ENCODE measurements at regions not wholly inside any gene's neighbourhood (a gene's known extent, or its start where the extent isn't known, plus 50 kb on each side); places are given as distances from the start of the nearest gene placed in this dataset.

GRCh38 chr13:57438072-57438471 lies 193.5 kb upstream of the PCDH17 start (continued):
- TF ChIP-seq ZNF175 (CRISPR knock-in tag; IDR thresholded peaks at IDR 0.05; ENCODE audit: low read depth) (no peak), MYNN (IDR thresholded peaks at IDR 0.05) (no peak), MYNN (CRISPR knock-in tag; IDR thresholded peaks at IDR 0.05) (no peak), MEF2D (tag; conservative IDR thresholded peaks at IDR 0.05; ENCODE audit: low read depth) (no peak), ZNF79 (CRISPR knock-in tag; IDR thresholded peaks at IDR 0.05; ENCODE audit: low read depth) (no peak)

DNA sequence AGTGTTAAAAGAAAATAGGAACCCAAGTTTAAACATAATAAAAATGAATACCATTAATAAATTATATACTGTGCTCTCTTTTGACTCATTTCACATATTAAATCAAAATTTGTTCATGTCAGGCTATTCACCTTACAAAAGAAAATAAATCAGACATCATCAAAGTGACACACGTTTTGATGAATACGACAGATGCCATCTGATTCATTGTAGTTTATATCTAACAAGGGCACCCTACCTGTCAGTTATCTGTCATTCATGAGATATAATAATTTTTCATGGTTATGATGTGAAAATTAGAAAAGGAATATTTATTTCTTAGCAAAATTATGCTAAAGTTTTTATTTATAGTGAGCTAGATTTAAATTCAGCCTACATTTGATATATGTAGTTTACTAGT lies 188.1 kb upstream of the PCDH17 start:
- in situ Hi-C loops (cut with MboI) (no loop called here), intact Hi-C loops (cut with micrococcal nuclease) (no loop called here)
- ChIA-PET POLR2A (no interaction called here), CTCF (ENCODE audit: low intra/inter-chr PET ratio) (no interaction called here)
- no peaks in the 10 kb centered on the region for H3K27me3 ChIP-seq (ENCODE audit: control insufficient read depth in 2 of 2, insufficient read depth in 2 of 2, low read length in 2 of 2)
- H2AFZ ChIP-seq (ENCODE audit: low read depth, low read length), result no peak overlapping the region
- ATAC-seq (no peak), FAIRE-seq (no peak), DNase-seq (ENCODE audit: extremely low read depth in 1 of 4, low spot score in 3 of 4) (no peak)
- no peak overlapping the region for H3K27ac ChIP-seq (ENCODE audit: extremely low read depth, low read depth, low read length)
- H3K79me2 ChIP-seq (ENCODE audit: control insufficient read depth, insufficient read depth, low read length), result no peaks in the 10 kb centered on the region
- no peaks in the 10 kb centered on the region for H3K36me3 ChIP-seq (ENCODE audit: control insufficient read depth, insufficient read depth, low read length)
- H3K9me1 ChIP-seq (ENCODE audit: control insufficient read depth, insufficient read depth, low read length), result no peaks in the 10 kb centered on the region
- 0% methylated on average over 2 of the region's 2 CpGs for WGBS (ENCODE audit: insufficient coverage, low coverage, missing lambda C conversion rate)
- H4K20me1 ChIP-seq (replicated peaks; ENCODE audit: control insufficient read depth, insufficient read depth, low read length), result no peaks in the 10 kb centered on the region
- no peak overlapping the region for H3K4me3 ChIP-seq
- H3K9me3 ChIP-seq (replicated peaks; ENCODE audit: control insufficient read depth, insufficient read depth, low read depth, low read length), result no peaks in the 10 kb centered on the region
- H3K4me2 ChIP-seq (ENCODE audit: insufficient read depth, low read length), result no peak overlapping the region
- H3K9ac ChIP-seq (ENCODE audit: insufficient read depth in 1 of 2, low read depth in 2 of 2, low read length in 2 of 2), result no peak overlapping the region
- no TSS peak for BruUV-seq (replicated peaks)
- H3K4me1 ChIP-seq (replicated peaks in 1 of 2; ENCODE audit: control insufficient read depth in 2 of 2, insufficient read depth in 2 of 2, low read length in 2 of 2), result no peaks in the 10 kb centered on the region
- no peak for TF ChIP-seq HDAC1 (IDR thresholded peaks at IDR 0.05)
- no peak for TF ChIP-seq FOXA3 (CRISPR knock-in tag; conservative IDR thresholded peaks at IDR 0.05 in 1 of 2, IDR thresholded peaks at IDR 0.05 in 1 of 2)
- TF ChIP-seq TAF1 (IDR thresholded peaks at IDR 0.05; ENCODE audit: control insufficient read depth, extremely low read depth, insufficient read depth, low read length, severe bottlenecking), result no peak
- TF ChIP-seq, protein P1, sequence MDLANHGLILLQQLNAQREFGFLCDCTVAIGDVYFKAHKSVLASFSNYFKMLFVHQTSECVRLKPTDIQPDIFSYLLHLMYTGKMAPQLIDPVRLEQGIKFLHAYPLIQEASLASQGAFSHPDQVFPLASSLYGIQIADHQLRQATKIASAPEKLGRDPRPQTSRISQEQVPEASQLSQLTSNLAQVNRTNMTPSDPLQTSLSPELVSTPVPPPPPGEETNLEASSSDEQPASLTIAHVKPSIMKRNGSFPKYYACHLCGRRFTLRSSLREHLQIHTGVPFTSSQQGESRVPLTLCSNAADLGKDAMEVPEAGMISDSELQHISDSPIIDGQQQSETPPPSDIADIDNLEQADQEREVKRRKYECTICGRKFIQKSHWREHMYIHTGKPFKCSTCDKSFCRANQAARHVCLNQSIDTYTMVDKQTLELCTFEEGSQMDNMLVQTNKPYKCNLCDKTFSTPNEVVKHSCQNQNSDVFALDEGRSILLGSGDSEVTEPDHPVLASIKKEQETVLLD (IDR thresholded peaks at IDR 0.05), result no peak
- no peak for TF ChIP-seq ZNF507 (tag; conservative IDR thresholded peaks at IDR 0.05)
- TF ChIP-seq NFIC (IDR thresholded peaks at IDR 0.05), result no peak

All from K562 (cell line).